Activated CD4-positive, CD25-positive, alpha-beta regulatory T cell treated with anti-CD3 and anti-CD28 coated beads, Interleukin-2, amount 50 U/mL, for 24 hours (primary cell): ENCODE measurements at regions not wholly inside any gene's neighbourhood (a gene's known extent, or its start where the extent isn't known, plus 50 kb on each side); places are given as distances from the start of the nearest gene placed in this dataset.
"Not testable (repeated sequence)": the region's sequence is repeated elsewhere in the genome, so short reads cannot be mapped to it uniquely, and the experiment has no call there.

Experiments
- ATAC-seq, 2 donors: fragments of 150-1000 bp; cut with Tn5 transposase; one replicate each; pipeline ENCODE4 v1.10.0; 2021; ENCODE audit warnings: mild to moderate bottlenecking in 1 of 2, moderate library complexity in 1 of 2

DNA sequence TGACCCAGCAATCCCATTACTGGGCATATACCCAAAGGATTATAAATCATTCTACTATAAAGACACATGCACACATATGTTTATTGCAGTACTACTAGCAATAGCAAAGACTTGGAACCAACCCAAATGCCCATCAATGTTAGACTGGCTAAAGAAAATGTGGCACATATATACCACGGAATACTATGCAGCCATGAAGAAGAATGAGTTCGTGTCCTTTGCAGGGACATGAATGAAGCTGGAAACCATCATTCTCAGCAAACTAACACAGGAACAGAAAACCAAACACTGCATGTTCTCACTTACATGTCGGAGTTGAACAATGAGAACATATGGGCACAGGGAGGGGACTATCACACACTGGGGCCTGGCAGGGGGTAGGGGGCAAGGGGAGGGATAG, 183.0 kb downstream of the HACE1 start:
- ATAC-seq, result not testable (repeated sequence)

DNA sequence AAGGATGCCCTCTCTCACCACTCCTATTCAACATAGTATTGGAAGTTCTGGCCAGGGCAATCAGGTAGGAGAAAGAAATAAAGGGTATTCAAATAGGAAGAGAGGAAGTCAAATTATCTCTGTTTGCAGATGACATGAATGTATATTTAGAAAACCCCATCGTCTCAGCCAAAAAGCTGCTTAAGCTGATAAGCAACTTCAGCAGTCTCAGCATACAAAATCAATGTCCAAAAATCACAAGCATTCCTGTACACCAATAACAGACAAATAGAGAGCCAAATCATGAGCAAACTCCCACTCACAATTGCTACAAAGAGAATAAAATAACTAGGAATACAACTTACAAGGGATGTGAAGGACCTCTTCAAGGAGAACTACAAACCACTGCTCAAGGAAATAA, 184.6 kb downstream of the HACE1 start:
- not testable (repeated sequence) for ATAC-seq

DNA sequence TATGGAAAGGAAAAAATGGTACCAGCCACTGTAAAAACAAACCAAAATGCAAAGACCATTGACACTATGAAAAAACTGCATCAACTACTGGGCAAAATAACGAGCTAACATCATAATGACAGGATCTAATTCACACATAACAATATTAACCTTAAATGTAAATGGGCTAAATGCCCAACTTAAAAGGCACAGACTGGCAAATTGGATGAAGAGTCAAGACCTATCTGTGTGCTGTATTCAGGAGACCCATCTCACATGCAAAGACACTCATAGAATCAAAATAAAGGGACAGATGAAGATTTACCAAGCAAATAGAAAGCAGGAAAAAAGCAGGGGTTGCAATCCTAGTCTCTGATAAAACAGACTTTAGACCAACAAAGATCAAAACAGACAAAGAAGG, 186.6 kb downstream of the HACE1 start:
- ATAC-seq, result not testable (repeated sequence)

DNA sequence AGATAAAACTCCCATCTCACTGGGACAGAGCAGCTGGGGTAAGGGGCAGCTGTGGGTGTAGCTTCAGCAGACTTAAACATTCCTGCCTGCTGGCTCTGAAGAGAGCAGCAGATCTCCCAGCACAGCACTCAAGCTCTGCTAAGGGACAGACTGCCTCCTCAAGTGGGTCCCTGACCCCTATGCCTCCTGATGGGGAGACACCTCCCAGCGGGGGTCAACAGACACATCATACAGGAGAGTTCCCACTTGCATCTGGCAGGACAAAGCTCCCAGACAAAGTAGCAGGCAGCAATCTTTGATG, 188.2 kb downstream of the HACE1 start:
- ATAC-seq, result not testable (repeated sequence)

DNA sequence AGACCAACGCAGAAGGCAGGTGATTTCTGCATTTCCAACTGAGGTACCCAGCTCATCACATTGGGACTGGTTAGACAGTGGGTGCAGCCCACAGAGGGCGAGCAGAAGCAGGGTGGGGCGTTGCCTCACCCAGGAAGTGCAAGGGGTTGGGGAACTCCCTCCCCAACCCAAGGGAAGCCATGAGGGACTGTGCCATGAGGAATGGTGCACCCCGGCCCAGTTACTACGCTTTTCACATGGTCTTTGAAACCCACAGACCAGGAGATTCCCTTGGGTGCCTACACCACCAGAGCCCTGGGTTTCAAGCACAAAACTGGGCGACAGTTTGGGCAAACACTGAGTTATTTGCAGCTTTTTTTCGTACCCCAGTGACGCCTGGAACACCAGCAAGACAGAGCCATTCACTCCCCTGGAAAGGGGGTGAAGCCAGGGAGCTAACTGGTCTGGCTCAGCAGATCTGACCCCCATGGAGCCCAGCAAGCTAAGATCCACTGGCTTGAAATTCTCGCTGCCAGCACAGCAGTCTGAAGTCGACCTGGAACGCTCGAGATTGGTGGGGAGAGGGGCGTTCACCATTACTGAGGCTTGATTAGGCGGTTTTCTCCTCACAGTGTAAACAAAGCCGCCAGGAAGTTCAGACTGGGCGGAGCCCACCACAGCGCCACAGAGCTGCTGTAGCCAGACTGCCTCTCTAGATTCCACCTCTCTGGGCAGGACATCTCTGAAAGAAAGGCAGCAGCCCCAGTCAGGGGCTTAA, 188.7 kb downstream of the HACE1 start:
- ATAC-seq, result not testable (repeated sequence)

DNA sequence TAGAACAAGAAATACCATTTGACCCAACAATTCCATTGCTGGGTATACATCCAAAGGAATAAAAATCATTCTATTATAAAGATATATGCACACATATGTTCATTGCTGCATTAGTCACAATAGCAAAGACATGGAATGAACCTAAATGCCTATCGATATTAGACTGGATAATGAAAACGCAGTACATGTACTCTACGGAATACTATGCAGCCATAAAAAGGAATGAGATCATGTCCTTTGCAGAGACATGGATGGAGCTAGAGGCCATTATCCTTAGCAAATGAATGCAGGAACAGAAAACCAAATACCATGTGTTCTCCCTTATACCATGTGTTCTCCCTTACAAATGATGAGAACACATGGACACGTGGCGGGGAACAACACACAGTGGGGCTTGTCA, 190.2 kb downstream of the HACE1 start:
- ATAC-seq, result no peak

DNA sequence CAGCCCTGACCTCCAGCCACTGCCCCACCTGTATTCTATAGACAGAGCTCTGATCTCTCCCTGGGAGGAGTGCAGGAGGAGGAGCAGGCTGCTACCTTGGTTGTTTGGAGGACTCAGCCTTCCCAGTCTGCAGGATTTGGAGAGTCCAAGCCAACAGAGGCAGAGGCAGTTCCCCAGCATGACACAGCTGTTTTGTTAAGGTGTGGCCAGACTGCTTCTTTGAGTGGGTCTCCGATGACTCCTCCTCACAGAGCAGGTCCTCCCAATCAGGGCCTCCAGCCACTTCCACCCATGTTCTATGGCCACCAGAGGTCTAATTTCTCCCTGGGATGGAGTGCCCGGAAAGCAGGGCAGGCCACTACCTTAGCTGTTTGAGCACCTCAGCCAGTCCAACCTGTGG, 203.5 kb downstream of the HACE1 start:
- ATAC-seq, result no peak

DNA sequence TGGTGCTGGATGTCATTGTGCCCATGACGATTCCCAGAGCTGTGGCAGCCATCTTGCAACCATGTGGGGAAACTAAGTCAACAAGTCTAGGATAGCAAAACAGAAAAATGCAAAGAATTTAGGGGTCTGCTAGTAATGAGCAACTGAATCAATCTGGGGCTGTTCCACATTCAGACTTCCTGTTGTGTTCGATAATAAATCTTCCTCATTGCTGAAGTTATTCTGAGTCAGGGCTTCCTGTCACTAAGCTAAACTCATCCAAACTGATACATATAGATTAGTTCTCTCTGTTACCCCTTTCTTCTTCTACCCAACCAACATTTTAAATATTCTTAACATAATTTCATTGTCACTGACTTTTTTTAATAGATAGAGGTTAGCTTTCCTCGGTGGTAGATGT, 205.9 kb downstream of the HACE1 start:
- ATAC-seq, result no peak

DNA sequence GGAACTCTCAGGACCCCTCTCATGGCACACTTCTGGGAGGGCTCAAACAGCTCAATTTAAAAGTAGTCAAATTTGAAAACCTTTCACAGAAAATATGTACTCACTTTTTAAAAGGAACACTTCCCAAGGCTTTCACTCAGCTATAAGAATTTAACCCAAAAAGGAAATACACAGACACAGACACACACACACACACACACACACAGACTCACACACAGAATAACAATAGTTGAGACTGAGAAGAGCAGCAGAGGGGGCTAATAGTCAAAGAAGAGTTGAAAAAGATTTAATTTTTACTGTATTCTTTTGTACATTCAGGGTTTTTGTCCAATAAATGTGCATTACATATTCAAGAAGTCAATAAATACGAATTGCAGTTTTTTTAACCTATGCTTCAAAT, 211.4 kb downstream of the HACE1 start:
- no peak for ATAC-seq

DNA sequence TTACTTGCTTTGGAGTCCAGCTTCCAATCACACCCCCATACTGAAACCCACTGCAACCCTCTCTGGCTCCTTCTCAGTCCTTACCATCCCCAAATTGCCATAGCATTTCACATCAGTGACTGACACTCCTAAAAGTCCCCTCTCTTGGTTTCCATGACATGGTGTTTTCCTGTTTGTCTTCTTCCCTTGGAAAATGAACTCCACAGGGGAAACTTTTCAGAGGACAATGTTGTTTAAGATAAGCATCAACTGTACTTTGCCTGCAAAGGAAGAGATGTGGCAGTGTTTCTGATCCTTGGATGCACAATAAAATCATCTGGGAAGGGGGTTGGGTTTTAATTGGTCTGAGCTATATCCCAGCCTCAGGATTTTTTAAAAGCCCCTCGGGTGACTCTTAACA, 214.9 kb downstream of the HACE1 start:
- ATAC-seq, result no peak

DNA sequence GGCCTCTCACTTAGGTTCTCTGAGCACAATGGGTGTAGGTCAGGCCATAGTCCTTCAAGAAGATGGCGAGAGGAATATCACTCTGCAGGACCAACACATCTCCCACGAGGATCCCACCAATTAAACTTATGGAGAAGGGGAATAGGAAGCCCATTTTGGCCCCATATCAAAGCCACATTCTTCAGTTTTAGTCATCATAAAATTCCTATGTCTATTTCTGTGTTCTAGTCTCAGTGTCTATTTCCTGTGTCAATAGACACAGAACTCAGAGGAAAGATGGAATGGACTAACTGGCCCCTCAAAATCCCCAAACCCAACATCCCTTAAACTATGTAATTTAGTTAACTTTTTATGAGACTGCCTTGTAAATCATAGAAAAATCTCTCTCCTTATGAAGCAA, 216.8 kb downstream of the HACE1 start:
- ATAC-seq, result no peak

DNA sequence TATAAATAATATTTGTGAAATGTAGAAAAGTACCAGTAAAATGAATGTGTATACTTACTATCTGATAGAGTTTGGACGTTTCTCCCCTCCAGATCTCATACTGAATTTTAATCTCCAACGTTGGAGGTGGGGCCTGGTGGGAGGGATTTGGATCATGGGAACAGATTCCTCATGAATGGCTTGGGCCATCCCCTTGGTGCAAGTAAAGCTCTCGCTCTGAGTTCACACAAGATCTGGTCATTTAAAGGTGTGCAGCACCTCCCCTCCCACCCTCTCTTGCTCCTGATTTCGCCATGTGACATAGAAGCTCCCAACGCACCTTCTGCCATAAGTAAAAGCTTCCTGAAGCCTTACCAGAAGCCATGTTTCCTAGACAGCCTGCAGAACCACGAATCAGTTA, 219.0 kb downstream of the HACE1 start:
- ATAC-seq, result no peak

DNA sequence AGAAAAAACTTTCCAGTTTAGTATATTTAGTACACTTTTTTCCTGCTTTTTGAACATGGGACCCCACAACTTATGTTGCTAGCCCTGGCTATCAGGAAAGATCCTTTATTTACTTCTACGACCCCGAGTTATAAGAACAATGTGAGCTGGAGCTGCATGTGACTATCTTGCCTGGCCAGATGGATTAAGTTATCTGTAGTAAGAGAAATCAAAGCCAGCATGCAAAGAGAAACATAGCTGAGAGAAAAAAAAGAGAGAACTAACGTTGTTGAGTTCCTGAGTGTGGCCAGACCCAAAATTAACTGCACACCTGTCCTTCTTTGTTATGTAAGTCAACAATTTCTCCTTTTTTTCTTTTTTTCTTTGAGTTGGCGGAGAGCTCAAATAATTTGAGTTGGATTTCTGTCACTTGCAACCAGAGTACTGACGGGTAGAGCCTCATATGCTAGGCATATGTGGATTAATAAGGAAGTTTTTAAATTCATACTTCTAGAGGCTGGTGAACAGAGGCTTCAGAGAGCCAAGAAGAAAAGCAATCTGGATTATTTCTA, 219.5 kb downstream of the HACE1 start:
- ATAC-seq, result no peak

DNA sequence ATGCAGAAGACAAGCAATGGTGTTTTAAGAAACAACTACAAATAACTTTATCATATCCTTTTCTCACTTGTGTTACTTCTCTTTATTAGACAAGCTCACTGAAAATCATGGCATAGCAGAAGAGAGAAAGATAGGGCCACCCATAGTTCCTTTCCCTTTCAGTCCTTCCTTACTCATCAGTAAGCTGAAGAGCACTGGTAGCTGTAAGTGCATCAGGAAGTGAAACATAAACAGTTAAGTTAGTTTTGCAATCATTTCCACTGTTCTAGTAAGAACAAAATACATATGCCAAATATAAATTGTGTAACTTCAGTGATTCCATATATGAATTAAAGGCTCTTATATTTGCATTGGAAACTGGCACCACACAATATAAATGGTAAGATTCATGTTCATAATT, 220.1 kb downstream of the HACE1 start:
- ATAC-seq, result no peak

DNA sequence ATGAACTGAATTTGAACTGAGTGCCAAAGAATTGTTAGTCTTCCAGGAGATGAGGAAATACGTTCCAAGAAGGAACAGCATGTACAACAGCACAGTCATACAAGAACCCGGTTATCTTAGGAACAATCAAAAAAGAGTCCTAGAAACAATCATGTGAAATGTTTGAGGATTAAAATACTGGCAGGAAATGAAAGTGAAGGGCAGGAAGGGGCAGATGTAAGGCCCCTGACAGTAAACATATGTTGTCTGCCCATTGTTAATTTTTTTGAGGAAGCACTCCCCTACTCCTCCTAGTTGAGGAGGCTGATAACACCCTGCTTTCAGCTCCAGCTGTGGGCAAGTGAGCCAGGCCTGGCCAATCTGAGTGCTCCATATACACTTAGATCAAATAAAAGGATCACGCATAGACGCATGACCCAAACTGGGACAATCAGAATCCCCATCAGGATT, 220.9 kb downstream of the HACE1 start:
- ATAC-seq, result no peak

DNA sequence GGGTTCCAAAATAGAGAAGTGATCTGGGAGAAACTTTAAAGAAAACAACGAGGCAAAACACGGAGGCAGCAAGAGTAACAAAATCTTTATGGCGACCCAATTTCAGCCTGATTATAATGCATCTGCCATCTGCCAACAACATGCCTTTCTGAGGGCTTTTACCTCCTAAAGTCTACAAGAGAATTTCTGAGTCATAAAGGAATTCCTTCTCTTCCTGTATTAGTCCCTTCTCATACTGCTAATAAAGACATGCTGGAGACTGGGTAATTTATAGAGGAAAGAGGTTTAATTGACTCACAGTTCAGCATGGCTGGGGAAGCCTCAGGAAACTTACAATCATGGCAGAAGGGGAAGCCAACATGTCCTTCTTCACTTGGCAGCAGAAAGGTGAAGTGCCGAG, 226.6 kb downstream of the HACE1 start:
- ATAC-seq, result no peak

DNA sequence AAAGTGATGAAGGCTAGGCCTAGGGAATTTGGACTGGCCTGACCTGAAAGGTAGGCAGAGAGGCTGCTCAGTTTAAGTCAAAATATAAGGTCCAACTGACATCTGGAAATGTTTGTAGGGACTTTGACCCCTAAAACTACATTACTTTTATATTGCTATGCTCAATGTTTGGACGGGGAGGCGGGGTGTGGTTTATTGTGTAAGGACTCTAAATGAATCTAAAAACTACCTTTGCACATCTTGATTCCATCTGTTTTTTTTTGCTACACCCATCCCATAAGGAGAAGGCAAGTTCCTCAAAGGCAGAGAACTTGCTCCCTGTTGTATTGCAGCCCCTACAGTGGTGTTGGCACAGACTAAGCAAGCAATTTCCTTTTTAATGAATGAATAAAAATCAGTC, 227.1 kb downstream of the HACE1 start:
- no peak for ATAC-seq

DNA sequence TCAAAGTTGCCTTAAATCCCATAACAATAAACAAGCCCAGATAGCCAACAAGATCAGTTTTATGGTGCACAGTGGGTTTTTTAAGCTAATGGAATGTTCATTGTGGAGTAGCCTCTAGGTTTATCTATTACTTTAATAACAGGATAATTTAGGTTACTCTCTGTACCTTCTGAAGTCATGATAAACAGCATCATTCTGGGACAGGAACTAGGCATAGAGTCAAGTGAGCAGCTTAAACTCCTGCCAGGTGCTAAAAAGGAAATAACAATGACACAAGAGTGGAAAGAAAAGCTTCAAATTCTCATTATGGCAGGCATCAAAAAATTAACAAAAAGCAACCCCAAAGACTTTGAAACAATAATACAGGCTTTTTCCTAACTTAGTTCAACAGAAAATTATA, 228.8 kb downstream of the HACE1 start:
- no peak for ATAC-seq

DNA sequence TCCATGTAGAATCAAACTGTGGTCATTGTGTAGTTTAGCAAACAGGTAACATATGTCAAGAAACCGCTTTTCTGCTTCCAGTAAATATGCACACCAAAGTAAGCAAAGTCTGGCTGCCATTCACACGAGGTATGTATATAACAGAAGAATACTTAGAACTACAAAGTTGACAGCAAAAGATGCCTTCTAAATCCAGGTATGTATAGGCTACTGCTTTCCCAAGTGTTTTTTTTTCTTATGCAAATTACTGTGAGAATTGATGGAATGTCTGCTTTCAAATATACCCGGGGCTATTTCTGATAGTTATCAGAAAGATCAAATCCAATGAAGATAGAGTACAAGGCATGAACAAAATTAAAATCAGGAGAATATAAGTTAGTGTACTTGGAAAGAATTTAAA, 229.2 kb downstream of the HACE1 start:
- ATAC-seq, result no peak

DNA sequence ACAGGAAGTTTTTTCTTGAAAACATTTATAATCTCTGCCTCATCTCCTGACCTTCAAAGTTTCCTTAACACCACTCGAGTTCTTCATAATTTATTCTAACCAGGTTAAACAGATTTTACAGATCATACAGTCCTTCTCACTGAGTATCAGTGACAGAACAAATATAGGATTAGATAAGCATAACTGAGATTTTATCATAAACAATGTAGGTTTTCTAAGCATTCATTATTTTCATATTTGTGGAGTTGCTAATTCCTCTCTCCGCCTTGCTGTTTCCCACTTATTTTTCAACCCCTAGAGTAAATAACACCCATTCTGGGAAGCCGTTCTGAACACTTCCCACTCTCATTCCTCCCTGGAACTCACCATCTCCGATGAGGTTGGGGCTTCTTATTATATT, 229.9 kb downstream of the HACE1 start:
- ATAC-seq, result no peak

DNA sequence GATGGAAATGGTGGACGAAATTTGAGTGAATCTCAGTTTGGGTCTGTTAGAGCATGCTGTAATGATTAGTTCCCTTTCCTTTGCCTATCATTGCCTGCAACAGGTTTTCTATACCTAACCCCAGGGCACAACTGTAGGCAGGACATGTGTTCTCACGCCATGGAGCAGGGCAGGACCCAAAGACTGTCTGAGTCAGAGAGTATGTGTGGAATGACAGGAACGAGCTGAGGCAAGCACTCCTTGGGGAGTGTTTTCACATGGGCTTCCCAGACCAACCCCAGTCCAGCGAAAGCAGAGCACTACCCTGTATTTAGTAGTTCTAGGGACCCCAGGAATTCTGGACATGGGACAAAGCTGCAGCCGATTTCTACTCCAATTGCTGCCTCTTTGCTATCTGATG, 234.2 kb downstream of the HACE1 start:
- ATAC-seq, result no peak

DNA sequence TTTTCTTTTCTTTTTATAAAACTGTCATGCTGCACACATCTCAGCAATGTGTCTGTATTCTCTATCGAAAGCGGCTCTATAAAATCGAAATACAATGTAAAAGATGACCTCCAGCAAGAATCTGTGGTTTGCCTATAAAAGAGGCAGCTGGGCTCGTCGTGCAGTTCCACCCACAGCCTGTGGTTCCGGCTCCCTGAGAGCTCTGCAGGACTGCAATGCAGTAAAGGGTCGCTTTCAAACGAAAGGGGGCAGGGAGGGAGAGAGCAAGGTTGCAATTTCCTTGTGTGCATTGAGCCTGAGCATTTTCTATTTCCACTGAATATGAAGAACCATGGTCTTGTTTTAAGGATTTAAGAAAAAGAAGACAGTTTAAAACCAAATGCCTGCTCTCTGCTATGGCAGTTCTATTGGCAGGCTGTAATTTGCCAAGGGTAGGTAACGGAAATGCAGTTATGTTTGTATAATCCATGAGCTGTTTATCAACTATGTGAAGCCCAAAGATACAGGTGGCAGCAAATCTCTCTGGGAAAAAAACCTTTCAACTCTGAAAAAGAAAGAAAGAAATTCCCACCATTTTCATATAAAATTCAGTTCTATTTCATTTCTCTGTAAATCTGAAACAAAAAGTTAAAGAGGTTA, 236.5 kb downstream of the HACE1 start:
- no peak for ATAC-seq

DNA sequence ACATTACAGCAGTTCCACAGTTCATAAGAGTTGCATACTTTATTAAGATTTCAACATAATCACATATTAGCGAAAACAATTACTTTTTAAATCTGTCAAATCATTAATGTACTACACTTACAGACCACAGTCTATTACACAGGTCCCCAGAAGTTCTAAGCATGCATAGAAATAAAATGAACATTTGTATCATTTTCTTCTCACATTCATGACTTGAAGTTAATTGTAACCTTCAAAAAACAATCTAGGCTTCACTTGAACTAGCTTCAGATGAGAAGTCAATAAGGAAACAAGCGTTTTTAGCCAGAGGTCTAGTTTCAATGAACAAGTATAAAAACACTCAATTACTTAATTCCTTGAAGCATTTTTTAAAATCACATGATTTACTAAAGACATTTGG, 238.3 kb downstream of the HACE1 start:
- ATAC-seq, result no peak

DNA sequence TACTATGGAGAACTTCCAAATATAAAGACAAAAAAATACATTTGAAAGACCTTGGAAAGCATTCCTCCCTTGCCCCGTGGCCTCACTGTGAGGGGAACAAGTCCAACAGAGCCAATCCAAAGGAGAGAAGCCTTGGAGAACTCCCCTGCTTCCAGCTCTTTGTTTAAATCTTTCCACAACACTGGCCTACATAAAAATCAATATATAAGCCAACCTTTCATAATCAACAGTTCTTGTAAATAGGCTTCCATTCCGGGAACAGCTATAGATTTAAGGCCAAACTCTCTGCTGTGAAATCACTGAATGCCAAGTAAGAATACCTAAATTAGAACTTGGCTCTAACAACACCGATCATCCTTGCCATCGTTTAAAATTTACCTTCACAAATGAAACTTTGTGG, 242.1 kb downstream of the HACE1 start:
- no peak for ATAC-seq

DNA sequence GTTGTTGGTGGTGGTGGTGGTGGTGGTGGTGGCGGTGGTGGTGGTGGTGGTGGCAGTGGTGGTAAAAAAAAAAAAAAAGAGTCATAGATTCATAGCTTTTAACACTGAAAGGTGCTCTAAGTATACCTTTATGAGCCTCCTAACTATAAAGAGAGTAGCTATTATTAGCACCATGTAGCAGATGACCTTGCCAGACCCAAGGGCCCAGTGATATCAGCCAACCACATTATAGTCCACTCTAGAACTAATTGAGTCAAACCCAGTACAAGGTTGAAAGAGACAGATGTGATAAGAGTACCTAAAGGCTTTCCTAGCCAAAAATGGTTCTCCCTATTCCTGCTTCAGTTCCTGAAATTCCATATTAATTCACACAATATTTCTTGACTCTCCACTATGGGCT, 245.3 kb downstream of the HACE1 start:
- no peak for ATAC-seq
